ENCODE measurements at regions not wholly inside any gene's neighbourhood (a gene's known extent, or its start where the extent isn't known, plus 50 kb on each side); places are given as distances from the start of the nearest gene placed in this dataset.

DNA sequence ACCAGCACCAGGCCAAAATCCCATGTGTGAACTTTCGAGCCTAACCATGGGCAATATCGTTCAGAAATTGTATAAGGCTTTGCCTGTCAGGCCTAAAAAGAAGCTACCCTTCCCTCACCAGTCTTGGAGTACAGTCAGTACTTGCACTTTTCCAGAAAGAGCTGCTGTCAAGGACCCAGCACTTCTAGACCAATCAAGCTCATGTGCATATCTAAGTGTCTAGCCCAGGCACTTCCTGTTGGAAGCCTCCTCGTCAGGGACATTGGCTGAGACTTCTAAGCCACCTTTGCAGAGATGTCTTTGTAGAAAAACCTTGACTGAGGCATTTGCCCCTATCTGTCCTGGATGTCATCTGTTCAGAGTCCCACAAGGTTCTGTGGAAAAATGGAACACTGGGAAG is 1930.5 kb downstream of the EFNA5 start:
- no peak for DNase-seq

- no peak for DNase-seq
Measured at GRCh38 chr5:105739732-105740131, 1931.0 kb downstream of the EFNA5 start.

GRCh38 chr5:105735704-105736103 is 1935.0 kb downstream of the EFNA5 start:
- DNase-seq = no peak

DNA sequence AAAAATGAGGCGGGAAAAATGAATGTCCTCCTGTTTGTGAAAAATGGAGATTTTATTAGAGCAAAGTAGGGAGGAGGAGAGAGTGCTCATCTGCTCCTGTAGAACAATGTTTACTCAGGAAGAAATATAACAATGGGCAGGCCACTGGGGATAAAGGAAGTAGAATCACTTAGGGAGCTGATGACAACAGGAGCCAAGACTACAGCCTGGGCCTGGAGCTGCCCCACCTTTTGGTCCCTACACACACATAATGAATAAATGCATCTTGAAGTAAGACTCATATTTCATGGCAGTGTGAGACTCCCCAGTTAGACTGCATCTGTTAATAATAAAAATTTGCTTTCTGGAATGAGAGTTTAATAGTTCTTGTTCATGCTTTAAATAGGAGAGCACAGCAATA is 1939.8 kb downstream of the EFNA5 start:
- no peak for DNase-seq

GRCh38 chr5:105726093-105726492 is 1944.6 kb downstream of the EFNA5 start:
- DNase-seq = no peak

- DNase-seq = no peak
Measured at GRCh38 chr5:105708442-105708841, 1962.3 kb downstream of the EFNA5 start.

- no peak for DNase-seq
Measured at GRCh38 chr5:105702323-105702722, 1968.4 kb downstream of the EFNA5 start.

DNA sequence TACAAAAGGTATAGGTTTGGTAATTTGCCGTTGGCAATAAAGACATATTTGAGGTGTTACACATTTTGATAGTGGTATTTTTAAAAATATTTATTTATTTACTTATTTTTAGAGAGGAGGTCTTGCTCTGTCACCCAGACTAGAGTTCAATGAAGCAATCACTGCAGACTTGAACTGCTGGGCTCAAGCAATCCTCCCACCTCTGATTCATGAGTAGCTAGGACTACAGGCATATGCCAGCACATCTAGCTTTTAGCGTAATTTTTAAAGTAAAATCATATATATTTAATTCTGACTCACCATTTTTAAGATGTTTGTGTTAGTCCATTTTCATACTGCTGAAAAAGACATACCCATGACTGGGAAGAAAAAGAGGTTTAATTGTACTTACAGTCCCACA is 1974.3 kb downstream of the EFNA5 start:
- DNase-seq = no peak

DNA sequence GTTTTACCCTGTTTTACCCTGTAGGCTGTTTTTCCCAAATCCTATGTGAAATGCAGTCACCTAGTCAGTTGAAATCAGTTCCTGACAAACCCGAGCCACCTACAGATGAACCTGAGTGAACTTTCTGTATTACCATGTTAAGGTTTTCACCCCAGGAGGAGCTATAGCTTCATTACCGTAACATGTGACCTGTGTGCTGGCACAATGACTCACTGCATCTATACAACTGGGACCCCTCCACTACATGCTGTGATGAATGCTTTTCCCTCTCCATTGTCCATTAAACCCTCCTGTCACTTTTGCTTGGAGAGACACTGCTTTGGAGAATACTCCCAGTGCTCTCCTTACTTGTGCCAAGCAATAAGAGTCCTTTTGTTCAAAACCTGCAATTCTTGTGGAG is 1974.8 kb downstream of the EFNA5 start:
- DNase-seq = no peak

GRCh38 chr5:105689596-105689995 is 1981.1 kb downstream of the EFNA5 start:
- no peak for DNase-seq

- no peak for DNase-seq
Measured at GRCh38 chr5:105688227-105688792, 1982.4 kb downstream of the EFNA5 start.

GRCh38 chr5:105687493-105687892 is 1983.2 kb downstream of the EFNA5 start:
- no peak for DNase-seq

- DNase-seq = no peak
Measured at GRCh38 chr5:105685884-105686283, 1984.9 kb downstream of the EFNA5 start.

DNA sequence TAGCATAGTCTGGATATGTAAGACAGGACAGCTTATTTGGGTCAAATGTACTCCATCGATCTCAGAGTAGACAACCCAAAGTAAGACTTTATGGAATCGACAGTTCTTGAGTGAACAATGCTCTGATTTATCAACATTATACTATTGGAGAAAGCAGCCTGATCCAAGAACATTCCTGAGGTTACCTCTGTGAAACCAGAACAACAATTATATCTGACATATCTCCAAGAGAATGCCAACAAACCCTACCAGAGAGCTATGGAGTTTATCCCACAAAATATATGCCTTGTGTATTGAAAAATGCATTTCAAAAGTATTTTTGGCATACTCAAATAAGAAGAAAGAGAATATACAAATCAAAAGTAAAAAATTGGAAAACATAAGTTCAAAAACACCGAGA is 1985.9 kb downstream of the EFNA5 start:
- no peak for DNase-seq

DNA sequence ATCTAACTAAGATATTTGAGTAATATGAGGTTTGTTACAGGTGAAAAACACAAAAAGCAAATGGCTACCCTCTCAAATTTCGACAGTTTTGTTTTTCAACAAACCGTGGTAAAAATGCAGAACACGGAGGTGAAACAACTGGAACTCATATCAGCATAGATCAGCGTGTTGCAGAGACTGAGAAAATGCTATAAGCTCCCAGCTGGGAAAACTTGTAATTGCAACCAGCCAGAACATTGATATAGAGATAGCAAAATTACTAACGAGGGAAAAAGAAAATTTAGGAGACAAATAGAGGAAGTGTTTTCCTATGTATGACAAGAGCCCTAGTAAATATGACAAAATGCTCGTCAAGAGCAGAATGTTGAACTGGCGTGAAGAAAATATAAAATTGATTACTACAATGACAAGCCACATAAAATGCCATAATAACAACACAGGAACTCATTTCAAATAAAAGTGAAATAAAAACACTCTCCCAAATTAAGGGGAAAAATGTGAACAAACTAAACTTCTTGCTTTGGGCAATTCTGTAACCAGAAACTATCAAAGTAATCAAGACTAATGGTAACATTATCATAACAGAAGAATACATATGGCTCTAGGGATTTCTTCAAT is 1989.8 kb downstream of the EFNA5 start:
- no peak for DNase-seq

DNA sequence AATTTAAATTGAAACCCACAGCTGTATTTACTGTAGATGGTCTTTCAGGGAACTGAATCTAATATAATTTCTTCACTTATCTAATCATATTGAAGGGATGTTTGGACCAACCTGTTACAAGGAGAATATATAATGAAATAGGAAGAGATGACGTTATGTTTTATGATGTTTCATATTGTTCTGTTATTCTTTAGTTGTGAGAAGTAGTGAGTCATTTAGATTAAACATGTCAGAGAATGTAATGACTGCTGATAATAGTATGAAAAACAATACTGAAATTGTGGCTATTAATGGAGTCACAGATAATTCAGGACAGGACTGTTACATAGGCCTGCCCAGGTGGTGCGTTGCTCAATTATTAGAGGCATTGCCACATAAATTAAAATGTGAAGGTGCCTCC is 1993.4 kb downstream of the EFNA5 start:
- no peak for DNase-seq

DNA sequence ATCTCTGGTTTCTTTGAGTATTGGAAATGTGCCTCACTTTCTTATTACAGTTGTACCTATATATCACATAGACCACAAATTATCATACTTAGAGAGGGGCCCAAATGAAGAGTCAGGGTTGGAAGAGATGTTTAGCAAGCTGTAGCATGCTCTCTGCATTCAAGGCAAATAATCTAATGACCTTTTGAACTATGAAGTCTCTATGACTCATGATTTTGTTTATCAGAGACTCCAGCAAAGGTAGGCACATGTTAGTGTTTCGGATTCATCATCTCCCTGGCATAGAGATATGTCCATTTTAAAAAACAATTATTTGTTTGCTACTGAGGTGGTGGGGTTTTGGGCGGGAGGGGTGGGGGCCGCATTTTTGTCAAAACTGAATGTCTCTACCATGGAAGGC is 2000.1 kb downstream of the EFNA5 start:
- DNase-seq = no peak

DNA sequence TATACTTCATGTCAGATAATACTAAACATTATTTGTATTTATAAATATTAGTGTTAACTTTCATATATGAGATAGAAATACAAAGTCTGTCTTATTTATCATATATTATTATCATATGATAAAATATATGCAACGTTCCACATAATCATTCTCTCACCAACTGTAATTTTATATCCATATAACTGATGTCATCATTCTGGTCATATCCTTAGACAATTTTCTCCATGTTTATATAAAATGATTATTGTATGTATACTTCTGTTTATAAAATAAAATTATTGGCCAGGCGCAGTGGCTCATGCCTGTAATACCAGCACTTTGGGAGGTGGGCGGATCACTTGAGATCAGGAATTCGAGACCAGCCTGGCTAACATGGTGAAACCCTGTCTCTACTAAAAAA is 2007.1 kb downstream of the EFNA5 start:
- DNase-seq = no peak

GRCh38 chr5:105659396-105659795 is 2011.3 kb downstream of the EFNA5 start:
- DNase-seq = no peak

- DNase-seq = no peak
Measured at GRCh38 chr5:105640328-105640727, 2030.4 kb downstream of the EFNA5 start.

- DNase-seq = no peak
Measured at GRCh38 chr5:105639511-105639910, 2031.2 kb downstream of the EFNA5 start.

DNA sequence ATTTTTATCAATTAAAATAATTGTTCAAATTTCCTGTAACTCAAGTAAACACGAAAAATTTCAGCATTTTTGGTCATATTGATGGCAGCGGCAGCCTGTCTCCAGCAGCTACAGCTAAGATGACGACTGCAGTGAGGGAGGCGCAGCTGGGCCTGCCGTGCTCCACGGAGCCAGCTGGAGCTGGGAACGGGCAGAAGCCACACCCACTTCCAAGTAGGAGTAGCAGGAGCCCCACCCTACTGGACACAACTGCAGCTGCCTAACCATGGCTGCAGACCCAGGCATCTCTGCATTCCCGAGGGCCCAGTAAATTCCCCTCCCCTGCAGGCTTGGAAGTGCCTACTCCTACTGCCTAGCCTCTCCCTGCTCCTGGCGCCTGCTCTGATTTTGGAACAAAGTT is 2031.7 kb downstream of the EFNA5 start:
- no peak for DNase-seq

DNA sequence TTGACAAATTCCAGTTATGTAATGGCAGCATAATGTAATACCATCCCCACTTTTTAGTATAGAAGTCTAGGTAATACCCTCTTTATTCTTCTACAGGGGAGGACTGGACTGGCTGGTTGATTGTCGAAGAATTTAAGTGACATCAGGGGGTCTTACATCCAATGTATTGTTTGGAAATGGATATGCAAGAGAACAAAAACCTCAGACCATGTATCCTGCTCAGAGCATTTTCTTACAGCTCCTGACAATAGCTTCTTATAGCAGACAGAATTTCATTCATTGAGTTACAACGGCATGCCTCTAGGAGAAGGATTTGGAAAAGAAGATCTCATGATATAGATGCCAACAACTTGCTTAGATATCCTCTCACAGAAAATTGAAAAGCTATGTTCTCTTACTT is 2032.3 kb downstream of the EFNA5 start:
- no peak for DNase-seq

- no peak for DNase-seq
Measured at GRCh38 chr5:105632043-105632442, 2038.7 kb downstream of the EFNA5 start.

DNA sequence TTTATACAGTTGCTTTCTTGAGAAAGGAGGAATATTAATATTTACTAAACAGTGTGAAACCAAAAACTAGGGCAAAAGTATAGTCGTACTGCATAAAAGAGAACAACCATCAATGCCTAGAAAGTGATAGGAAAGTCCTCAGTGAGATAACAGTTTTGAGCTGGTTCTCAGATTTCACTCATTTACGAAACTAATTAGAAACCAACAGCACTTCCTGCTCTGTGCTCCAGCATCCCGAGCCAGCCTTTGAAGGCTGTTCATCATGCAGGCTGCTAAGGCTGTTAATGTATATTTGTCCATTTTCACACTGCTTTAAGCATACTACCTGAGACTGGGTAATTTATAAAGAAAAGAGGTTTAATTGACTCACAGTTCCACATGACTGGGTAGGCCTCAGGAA is 2039.9 kb downstream of the EFNA5 start:
- DNase-seq = no peak

All from activated CD4-positive, alpha-beta T cell treated with anti-CD3 and anti-CD28 coated beads, Interleukin-2, amount 50 U/mL, for 16 hours (primary cell).